ENCODE measurements at regions not wholly inside any gene's neighbourhood (a gene's known extent, or its start where the extent isn't known, plus 50 kb on each side); places are given as distances from the start of the nearest gene placed in this dataset.

DNA sequence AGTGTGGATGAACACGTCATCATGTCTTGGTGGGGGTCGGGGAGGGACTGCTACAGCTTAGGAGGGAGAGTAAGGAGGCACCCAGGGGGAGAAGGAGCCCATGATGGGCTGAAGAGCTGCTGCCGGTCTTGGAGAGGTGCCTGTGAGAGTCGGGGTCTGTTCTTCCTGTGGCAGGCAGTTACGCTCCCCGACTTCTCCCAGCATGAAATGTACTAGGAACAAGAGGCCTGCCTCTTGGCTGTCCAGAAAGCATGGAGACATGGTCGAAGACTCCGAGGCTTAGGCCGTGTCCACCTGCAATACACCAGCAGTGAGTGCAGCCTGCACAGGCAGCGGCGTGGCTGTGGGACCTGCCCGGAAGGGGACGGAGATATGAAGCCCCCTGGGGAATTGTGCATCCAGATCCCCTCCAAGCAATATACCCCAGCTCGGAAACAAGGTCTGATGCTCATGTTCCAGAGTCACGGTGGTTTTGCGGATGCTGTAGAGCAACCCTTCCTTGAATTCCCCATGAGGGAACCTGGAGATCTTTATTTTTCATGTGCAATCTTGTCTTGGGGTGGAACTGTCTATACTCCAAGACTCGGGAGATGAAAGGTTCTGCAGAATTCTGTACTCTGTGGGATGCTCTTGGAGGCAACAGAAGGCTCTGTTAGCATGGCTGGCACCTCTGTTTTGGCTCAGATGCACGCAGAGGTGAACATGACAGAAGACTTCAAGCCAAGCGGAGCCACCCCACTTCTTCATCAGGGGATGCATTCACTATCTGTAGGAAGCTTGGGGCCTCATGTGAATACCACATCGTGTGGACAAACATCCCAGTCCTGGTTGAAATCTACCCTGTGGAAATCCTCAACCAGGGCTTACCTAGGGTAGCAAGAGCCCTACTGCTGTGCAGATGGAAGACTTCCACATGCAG, 374.9 kb upstream of the IRX4 start:
- DNase-seq: no peak

DNA sequence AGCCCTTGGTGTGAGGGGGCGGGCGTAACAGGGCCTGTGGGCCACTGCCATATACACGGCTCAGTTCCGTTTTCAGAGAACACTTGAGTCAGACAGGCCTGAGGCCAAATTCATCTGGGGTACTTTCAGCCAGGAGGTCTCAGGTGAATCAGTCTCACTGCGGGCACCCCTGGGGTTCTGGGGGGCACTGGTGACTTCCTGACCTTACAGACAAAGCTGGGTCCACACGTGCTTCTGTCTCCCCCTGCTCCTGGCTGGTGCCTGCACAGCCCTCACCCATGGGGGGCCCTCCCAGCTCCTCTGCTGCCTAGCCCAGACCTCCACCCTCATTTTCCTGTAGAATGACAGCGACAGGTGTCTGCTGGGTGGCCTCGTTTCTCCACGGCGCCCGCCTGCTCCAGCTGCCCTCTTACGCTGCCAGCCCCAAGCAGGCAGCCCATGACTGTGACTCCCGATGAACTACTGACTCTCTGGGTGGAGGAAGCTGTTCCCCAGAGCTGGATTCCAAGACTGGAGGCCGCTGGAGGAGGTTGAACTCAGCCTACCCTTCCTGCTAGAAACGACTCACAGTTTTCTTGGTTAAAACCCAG, 374.1 kb upstream of the IRX4 start:
- no peak for DNase-seq

DNA sequence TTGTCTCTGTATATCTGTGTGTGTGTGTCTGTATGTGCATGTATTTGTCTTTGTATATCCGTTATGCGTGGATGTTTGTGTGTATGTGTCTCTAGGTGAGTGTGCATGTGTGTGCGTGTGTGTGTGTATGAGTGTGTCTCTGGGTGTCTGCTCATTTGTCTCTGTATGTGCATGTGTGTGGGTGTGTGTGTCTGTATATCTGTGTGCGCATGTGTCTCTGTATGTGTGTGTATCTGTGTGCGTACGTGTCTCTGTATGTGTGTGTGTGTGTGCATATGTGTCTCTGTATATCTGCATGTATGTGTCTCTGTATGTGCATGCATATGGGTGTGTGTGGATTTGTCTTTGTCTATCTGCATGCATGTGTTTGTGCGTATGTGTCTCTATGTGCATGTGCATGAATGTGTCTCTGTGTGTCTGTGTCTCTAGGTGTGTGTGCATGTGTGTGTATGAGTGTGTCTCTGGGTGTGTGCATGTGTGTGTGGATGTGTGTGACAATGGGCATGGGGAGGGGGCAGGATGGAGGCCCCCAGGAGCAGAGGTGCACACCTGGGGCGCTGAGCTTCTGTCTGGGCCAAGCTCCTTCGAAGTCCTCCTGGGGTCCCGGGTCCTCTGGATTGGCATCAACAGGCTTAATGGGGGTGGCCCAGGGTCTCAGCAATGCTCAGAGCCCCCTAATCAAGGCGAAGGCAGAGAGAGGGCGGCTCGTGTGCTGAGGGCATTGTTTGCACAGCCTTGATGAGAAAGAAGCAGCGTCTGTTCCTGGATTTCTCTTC, 373.4 kb upstream of the IRX4 start:
- no peak for DNase-seq

DNA sequence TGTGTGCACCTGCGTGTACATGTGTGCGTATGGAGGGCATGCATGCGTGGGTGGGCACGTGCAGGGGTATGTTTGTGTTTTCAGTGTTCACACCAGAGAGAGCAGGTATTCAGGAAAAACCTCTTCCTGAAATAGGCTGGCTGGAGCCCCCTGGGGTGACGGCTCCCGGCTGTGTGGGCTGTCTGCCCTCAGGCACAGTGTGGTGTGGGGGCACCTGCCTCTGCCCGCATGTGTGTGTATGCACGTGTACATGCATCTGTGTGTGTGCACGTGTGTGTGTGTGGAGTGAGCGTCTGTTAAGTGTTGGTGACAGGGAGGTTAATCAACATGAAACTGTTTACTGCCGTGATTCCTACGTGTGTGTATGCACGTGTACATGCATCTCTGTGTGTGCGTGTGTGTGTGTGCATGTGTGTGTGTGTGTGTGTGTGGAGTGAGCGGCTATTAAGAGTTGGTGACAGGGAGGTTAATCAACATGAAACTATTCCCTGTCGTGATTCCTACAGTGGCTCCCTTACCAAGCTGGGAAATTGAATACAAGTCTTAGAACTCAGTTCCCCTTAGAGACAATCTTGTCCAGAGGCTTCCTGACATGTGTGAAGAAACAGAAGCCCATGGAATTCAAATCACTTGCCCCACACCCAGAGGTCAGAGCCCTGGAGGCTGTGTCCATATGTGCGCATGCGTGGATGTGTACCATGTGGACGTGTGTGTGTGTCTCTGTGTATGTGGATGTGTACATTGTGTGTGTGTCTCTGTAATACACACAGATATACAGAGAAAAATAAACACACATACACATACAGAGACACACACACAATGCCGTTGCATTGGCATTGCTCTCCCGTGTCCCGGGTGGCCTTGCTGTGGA, 372.4 kb upstream of the IRX4 start:
- no peak for DNase-seq

DNA sequence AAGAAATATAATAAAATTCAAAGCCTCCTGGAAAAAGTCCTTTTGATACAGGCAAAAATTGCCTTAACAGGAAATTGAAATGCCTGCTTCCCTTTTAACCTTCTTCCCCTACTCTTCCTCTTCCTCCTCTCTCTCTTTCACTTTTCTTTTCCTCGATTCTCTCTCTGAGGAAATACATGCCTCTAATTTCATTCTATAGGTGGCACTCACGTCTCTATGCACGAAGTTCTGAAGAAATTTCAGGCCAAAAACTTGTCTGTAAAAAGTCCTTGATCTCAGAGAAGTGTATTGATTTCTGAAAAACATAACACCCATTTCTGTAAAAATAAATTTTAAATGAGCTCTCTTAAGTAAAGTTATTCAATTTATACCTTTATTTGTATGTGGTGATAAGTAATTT, 371.7 kb upstream of the IRX4 start:
- no peak for DNase-seq

DNA sequence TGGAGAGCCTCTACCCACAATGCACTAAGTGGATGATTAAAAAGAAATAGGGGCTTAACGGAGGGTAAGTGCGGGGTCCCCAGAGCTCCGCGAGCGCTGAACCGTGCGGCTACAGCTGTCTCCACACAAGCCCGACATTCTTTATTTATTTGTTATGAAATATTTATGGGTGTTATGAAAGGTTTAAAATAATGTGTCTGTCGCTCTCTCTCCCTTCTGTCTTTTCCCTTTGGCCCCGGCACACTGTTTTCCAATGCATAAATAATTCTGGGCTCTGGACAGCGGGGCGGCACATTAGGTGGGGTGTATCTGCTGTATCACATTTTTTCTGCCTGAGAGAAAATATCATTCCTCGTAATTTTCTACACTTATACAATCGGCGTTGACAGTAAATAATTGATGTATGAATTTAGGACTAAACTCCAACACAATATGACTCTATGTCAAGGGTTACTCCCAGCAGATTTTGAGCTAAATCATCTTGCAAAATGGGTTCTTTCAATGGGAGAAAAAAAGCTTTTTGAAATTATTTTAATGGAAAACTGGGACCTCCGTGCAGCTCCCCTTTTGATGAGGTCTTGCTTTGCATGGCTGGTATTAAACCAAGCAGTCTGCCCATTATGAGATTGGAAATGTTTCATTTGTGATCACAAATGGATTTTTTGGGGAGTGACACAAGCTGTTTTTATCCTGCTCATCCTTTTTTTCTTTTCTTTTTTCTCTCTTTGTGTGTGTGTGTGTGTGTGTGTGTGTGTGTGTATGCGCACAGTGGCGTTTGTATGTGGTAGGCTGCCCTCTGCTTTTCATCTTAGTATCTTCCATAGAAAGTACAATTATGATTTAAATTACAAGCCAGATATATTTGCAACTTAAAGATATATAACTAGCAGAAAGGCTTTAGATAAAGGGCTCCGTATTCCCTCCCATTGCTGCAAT, 370.6 kb upstream of the IRX4 start:
- no peak for DNase-seq

DNA sequence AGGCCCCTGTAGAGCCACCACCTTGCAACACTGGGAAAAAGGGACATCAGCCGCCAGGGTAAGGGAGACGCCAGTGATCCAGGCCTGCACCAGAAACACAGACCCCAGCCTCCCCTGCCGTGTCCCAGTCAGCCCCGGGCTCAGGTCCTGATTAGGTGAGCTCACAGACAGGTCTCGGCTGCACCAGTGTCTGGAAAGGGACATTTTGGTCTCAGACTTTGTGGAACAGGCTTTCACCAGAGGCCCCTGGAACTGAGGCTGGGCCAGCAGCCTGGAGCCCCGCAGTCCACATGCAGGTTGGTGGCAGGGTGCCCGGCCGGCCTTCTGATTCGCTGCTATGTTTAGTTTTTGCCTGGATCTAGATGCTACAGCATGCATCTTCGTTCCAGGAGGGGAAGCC, 369.0 kb upstream of the IRX4 start:
- no peak for DNase-seq

DNA sequence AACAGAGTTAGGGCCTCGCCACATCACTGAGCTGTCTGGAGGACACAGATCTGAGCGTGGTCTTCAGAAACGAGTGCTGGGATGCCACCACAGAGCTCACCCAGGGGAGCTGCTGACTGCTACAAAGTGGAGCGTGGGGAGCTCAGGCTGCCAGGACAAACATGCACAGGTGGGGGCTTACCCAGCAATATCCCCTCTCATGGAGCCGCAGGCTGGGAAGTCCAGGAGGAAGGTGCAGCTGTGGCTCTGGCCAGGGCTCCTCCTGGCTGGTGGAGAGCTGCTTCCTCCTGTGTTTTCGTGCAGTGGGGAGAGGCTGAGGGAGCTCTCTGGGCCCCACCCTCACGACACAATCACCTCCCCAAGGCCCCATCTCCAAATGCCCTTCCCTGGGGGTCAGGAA, 368.6 kb upstream of the IRX4 start:
- DNase-seq: no peak

DNA sequence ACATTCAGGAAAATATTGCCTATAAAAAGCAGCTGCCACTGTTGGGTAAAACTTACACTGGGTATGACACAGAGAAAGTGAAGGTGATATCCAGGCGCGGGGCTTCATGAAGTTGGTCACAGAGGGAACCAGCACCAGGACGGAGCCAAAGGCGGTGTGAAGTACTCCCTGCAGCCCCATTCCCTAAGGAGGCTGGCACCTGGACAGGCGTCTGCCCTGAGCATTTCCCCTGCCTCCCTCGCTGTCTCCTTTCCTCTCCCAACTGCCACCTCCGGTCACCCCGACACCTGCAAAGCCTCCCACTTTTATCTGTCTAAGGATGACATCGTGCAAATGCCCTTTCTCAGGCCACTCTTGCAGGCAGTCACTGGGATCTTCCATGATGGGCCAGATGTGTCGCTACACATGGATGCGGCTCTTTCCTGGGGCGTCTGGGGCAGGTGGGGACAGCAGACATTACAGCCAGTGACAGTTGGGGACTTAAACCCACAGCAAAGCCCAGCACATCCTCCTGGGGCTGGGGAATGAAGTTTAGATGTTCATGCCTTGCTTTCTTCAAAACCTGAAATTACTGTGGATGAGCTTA, 367.7 kb upstream of the IRX4 start:
- DNase-seq: no peak

DNA sequence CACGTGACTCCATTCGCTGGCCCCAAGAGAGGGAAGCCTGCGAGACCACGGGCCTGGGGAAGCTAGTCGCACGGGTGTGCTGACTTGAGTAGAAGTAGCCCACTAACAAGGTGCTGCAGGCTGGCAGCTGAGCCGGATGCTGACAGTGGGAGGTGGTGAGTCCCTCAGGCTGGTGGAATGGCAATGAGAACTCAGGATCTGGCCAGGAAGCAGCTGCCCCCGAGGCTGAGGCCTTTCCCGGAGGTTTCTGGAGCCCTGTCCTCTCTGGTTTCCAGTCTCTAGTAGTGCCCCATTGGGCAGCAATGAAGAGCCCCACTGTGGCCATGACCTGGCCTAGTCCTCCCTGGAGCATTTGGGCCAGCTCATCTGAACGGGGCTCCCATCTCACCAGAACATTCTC, 366.7 kb upstream of the IRX4 start:
- no peak for DNase-seq

DNA sequence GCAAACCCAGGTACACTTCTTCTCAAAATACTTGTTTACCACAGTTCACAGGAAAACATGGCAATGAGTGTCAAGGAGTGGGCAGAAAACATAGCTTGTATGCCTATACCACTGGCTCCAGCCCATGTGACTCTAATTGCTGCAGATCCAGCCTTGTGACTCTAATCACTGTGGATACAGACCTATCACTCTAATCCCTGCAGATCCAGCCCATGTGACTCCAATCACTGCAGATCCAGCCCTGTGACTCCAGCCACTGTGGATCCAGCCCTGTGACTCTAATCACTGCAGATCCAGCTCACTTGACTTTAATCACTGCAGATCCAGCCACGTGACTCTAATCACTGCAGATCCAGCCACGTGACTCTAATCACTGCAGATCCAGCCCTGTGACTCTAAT, 366.3 kb upstream of the IRX4 start:
- no peak for DNase-seq

DNA sequence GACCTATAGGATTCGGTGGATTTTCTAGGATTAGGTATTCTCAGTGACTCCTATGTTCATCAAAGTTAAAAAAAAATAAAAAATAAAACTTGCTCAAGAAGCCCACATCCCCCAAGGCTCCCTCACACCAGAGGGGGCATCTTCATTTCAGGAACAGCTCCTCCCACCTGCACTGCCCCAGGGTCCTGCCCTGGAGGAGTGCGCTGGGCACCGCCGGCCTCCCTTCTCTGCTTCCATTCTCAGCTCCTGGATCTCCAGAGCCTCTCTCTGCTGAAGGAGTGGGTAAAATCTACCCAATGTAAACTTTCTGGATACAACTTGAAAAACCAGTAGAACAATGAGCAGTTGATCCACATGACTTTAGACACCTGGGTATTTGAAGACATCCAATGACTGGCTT, 359.8 kb upstream of the IRX4 start:
- no peak for DNase-seq

DNA sequence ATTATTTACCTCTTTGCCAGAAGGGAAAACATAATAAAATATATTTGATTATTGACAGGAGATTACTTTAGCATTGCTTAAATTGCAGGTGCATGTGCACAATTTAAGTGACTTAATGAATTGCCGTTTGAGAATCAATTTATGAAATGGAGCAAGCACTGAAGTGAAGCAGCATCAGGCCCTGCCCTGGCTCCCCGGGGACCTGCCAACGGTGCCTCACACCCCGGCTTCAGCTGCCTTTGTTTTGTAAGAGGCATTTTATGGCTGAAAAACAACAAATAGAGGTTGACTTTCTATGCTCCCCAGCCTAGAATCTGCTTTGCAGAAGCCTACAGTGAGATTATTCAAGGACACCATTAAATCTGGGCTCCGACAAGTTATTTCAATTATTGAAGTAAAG, 359.1 kb upstream of the IRX4 start:
- no peak for DNase-seq

DNA sequence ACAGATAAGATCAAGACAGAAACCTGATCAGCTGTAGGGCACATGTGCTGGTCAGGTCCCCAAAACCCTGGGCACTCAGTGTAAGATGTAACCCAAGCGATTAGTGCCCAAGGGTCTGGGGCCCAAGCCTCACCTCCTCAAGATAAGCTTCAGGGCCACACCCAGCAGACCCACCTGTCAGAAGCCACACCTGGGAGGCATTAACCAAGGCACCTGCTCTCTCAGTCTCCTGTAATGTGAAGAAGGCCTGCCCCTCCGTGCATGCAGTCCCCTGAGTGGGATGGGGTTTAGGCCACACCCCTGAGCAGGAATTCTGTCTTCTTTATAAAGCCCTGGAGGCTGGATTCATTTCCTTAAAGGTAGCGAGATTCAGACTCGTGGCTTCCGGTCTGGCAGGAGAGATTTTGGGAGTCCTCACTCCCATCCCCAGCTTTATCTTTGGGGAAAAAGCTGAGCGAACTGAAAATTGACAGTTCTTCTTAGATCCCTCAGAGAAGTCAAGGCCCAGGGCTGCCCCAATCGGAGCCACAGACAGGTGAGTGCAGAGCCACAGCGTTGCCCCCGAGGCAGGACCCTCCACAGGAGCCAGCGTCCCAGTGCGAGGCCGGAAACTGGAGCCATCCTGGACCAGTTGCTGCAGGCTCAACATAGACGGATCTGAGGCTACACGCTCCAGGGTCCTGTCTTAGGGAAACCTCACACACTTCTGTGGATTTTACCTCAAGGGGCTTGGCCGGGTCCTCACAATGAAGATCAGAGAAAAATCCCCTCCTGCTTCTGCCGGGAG, 357.6 kb upstream of the IRX4 start:
- DNase-seq: no peak

DNA sequence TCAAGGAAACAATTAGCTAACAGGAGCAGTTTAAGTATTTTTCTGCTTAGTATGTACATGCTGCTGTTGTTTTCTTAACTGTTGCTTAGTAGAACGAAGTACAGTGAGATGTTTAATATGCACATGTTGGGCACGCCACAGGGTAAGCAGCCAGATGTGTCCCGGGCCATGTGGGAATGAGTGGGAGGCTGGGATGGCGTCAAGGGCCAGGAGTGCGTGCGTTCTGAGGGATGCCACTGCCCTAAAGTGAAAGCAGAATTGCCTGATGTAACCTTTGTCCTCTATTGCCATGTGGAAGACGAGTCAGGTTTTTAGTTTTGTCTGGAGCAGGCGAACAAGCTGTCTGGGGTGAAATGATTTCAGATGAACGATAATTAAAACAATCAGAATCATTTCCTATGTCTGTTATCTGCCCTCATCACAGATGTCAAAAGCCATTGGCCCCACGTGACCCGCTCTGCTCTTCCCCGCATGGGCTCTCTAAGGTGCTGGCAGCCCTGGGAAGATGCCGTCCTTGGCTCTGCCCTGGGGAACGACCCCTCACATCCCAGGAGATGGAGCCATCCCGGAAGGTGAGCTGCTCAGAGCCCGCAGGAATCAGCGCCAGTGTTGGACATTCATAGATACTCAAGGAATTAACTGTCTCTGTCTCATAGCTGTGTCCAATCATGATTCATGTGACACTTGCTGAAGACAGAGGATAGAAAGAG, 356.6 kb upstream of the IRX4 start:
- no peak for DNase-seq

DNA sequence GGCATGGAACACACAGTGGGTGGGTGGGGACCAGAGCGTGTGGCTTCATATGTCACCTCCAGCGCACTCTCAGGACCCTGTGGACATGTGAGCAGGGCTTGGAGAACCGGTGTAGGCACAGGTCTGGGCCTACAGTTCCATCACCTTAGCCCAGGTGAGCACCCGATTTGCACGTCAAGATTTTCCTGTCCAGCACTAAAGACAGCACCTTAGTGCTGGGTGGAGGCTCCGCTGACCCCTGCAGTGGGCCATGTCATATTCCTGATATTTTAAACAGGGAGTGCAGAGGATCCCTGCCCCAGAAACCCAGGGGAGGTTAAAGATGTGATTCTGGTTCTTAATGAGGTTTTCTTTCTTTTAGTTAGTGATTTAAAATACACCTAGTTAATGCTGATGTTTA, 356.0 kb upstream of the IRX4 start:
- DNase-seq: no peak

DNA sequence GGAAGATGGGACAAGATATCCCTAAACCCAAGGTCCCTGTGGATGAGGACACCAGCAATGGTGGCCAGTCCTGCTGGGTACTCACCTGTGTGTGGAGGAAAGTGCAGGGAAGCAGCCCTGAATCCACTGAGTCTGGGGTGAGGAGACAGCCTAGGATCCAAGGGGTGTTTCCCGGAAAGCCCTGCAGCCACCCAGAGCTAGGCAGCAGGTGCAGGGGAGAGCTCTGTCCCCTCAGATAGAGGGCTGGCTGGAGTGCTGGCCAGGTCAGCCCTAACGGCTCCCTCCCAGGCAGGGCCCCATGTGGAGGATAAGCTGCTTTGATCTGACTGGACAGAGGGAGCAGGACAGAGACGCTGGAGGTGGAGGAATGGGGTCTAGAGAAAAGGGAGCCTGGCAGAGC, 344.7 kb upstream of the IRX4 start:
- no peak for DNase-seq

DNA sequence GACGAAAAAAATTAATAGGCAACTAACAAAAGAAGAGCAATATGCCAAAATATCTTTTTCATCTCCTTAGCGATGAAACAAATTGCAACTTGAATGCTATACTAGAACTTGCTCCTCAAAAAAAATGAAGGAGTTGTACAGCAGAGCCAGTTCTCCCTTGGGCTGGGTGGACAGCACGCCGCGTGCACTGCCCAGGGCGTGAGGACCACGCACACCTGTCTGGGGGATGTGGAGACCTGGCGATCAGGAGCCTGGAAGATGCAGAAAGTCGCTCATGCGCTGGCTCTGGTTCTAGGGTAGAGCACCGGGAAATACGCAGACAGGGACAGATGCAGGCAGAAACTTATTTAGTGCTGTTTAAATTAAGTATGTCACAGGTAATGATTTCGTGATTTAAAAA, 342.0 kb upstream of the IRX4 start:
- DNase-seq: no peak

DNA sequence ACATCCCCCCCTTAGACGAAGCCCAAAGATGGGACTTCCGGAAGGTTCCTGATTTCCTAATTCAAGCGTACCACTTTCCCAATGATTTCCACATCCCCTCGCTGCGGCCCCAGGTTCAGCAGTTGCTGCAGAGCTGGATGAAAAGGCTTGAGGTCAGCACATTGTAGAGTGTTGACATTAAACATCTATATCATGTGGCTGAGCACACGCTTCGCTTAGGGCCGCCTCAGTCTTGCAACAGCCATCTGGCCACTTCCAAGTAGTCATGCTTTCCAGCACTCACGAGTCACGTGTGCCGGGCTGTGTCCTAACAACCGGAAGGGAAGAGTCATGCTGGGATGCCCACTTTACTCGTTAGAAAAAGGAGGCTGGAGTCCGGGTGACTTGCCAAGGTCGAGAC, 340.6 kb upstream of the IRX4 start:
- DNase-seq: no peak

All from CD4-positive, alpha-beta T cell treated with Interleukin-1 beta for 1 hour (primary cell).